GM18858 (cell line): ENCODE measurements at regions not wholly inside any gene's neighbourhood (a gene's known extent, or its start where the extent isn't known, plus 50 kb on each side); places are given as distances from the start of the nearest gene placed in this dataset.

Experiments
- ATAC-seq: cut with Tn5 transposase; IDR thresholded peaks from one replicate; pipeline ENCODE4 v1.9.1; 2021; ENCODE audit not compliant: unreplicated experiment

DNA sequence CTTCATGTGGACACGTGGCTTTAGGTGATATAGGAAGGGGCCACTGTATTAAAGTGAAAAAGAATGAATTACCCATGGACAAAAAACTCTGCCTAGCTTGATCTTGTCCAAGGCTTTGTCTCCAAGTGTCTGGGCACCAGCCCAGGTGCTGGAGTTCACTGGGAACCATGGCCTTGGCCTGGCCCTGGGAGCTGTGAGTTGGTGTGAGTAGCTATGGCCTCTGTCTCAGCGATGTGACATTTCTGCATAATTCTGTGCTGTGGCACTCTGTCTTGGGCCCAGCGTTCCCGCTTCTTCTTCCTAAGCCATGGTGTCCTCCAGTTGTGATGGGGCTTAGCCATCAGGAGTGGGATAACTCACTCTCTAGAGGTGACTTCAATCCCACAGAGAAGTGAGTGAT is 119.0 kb upstream of the PPP2R2D start:
- no peak for ATAC-seq

DNA sequence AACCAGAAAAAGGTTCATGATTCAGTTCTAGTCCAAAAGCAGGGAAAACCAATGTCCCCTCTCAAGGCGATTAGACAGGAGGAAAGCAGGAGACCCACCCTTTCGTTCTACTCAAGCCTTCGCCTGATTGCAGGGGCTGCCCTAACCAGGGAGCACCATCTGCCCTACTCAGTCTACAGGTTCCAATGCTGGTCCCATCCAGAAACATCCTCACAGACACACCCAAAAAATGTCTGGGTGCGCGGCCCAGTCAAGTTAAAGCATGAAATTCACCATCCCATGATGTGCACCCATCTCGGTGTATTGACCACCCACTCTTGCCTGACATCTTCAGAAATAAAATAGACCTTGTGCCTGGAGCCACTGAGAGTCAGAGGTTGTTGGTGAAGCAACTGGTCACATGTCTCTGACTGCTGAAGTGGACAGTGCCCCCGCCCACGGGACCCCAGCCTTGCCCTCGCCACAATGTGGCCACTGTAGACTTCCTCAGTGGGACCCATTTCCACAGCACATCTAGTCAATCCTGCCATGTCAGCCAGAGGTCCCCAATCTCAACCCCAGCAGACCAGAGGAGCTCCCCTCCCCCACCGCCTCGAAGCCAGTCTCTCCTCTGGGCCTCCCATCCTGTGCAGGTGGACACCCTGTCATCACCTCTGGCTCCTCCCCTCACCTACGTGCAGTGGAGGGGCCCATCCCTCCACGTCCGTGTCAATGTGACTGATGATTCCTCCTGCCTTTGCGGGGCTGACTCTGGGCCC is 116.3 kb upstream of the PPP2R2D start:
- no peak for ATAC-seq

- ATAC-seq, result no peak
Observed at GRCh38 chr10:131785121-131785460, 115.7 kb upstream of the PPP2R2D start.

DNA sequence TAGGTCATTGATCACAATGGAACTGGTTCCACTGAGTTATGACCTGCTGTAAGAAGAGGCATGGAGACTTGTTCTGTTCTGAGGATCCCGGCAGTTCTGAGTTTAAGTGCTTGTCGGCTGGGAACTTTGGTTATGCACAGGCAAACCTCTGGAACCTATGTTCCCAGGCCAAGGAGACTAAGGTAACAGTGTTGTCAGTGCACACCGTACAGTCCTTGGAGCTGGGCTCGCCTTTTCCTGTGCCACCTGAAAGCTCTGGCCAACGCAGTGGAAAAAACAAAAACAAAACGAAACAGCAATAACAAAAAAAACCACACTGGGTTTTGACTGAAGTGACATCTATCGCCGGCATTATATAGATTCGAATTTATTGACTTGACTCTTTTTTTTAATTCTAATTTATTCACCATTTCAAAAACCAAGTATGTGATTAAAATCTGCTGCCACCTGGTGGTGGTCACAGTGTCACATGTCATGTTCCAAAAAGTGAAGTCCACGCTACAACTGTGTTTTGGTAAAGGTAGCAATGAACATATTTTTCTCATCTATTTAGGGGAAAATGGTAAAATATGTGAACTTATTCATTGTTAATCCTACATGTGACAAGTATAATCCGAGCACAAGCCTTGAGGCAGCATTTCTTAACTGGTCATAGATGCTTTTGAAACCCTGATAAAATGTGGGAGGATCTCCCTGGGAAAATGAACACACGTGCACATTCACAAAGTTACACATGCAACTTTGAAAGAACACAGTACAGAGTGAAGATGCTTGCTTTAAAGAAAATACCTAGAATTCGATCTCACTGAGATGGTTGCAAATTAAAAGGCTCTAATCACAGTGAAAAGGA is 113.8 kb upstream of the PPP2R2D start:
- no peak for ATAC-seq

DNA sequence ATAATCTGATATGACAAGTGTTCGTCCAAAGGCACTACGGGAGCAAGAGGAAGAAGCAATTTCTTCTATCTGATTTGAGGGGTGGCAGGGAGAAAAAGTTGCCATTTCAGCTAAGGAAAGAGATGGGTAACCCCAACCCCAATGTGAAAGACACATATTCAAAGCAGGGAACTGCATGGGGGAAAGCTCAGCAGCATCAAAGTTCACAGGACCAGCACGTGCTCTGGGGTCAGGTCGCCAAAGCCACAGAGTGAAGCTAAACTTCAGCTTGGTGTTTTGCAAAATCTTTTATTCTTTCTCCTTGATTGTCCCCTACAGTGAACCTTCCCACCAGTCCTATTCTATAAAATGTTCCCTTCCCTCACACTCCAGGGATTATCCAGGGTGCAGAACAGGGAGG is 112.8 kb upstream of the PPP2R2D start:
- no peak for ATAC-seq

DNA sequence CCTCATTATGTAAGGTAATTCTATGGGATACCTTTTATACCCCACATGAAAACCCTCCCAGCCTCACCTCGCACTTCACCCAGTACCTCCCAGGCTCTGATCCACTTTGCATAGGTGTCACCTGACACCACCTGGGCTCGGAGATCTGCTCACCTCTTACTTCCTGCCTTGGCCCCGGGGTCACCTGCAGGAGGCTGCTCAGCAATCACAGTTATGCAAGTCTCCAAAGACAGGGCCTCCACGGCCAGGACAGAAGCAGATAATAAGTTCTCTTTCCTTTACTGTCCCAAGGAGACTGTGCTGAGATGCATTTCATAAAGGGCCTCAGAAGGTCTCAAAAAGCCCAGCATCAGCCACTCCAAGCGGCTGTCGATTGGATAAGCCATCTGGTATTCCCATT is 112.4 kb upstream of the PPP2R2D start:
- ATAC-seq, result no peak

DNA sequence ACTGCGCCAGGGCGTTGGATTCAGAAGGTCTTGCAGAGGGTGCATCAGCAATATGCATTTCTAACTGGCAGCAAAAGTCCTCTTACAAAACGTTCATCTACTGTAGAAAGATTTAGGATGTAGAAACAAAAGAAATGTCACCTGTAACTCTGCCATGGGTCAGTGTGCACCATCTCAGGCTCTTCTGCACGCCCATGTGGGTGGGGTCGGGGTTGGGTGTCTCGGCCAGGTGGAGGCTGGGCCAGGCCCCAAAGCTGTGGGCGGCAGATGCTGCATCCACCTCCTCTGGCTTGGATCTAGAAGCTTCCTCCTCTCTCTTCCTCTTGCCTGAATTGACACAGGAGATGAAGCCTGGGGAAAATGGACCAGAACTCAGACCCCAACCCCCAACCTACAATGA is 111.3 kb upstream of the PPP2R2D start:
- ATAC-seq, result no peak

DNA sequence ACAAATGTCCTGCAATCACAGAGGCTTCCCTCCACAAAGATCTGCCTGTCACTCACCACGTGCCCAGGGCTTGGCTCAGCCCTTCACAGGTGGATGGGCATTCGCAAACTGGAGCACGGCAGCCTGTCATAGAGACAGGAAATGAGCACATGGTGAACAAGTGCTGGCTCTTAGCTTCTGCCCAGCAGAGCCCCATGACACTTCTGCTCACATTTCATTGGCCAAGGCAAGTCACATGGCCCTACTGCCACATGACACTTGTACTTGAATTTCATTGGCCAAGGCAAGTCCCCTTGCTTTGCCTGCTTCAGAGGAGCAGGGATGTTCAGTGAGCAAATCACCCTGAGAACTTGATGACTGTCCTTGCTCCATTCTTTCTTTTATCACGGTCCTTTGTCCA is 110.8 kb upstream of the PPP2R2D start:
- ATAC-seq, result no peak

DNA sequence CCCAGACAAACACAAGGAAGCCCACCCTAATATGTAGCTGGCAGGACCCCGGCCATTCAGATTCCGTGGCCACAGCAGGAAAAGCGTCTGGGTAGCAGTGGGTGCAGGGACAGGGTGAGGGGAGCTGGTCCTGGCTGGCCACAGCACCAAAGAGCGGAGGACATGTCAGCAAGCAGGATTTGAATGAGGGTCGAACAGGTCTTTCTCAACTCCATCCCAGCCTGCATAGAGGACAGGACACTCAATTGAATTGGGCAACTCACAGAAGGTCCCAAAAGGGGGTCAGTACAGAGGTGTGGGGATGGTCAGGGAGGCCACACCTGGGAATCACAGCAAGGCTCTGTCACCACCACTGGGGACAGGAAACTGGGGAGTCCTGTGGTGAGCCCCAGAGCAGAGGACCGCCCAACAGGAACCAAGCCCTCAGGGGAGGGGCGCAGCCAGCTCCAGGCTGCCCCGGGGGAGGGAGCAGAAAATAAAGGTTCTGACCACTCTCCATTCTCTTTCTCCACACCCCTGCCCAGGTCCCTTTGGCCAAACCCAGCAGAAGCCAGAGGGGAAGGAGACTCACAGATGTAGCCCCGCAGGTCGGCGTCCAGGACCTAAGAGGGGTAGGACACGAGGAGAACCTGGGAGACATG is 108.7 kb upstream of the PPP2R2D start:
- ATAC-seq, result no peak

DNA sequence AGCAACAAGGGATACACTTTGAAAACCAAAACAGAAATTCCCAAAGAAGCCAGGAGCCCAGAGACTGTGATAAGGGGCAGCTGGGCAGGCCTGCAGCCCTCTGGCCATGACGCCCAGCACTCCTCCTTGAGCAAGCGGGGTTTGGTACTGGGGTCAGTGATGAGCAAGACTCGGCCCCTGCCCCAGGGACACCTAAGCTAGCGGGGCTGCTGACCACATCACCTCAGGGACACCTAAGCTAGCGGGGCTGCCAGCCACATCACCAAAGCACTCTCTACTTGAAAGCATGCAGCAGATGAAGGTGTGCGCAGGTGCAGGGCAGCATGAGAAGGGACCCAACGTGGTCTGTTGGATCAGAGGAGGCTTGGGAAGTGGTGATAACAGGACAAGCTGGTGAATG is 108.0 kb upstream of the PPP2R2D start:
- ATAC-seq, result no peak

DNA sequence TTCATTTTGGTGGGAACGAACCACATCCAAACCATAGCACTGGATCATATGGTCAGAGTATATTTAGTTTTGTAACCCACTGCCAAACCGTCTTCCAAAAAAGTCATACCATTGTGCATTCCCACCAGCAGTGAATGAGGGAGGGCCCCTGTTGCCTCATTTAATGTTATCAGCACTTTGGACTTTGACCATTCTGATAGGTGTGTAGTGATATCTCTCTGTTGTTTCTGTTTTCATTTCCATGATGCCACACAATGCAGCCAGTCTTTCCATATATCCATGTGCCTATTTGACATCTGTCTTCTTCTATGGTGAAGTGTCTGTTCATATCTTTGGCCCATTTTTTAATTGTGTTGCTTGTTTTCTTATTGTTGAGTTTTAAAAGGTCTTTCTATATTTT is 105.0 kb upstream of the PPP2R2D start:
- no peak for ATAC-seq

GRCh38 chr10:131797626-131798025 is 103.2 kb upstream of the PPP2R2D start:
- no peak for ATAC-seq

DNA sequence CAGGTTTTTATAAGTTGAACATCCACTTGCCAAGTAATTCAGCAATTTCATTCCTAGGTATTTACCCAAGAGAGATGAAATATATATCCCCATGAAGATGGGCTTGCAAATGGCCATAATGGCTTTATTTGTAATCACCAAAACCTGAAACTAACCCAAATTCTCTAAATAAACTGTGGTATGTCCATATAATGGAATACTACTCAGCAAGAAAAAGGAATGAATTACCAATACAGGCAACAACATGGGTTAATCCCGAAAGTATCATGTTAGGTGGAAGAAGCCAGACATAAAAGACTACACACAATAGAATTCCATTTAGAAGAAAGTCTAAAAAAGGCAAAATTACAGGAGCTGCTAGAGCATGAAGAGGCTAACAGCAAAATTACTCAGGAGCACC is 101.4 kb upstream of the PPP2R2D start:
- ATAC-seq, result no peak

GRCh38 chr10:131802156-131802915 is 98.5 kb upstream of the PPP2R2D start:
- no peak for ATAC-seq

- no peak for ATAC-seq
Observed at GRCh38 chr10:131802996-131803395, 97.8 kb upstream of the PPP2R2D start.

DNA sequence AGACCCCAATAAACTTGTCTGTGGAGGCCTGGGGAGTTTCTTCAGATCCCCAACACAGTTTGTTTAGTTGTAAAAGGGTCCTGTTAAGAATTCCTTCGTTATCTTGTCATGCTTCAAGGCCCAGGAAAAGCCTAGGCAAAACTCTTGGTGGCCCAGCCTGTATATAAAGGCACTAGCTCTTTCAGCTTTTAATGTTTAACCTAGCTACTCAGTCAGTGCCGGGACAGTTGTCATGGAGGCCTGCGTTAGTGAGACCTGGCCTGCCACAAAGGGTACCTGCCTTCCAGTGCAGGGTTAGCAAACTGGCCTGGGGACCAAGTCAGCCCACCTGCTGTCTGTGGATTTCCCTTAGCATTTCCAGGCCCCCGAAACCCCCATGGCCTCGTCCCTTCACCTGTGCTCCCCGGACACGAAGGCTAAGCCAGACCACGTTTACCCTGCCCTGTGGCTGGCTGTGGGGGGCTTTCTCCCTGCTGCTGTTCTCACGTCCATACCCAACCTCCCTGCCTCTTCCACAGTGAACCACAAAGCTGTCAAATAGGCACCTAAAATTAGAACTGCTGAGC is 96.9 kb upstream of the PPP2R2D start:
- ATAC-seq, result no peak

- no peak for ATAC-seq
Observed at GRCh38 chr10:131804551-131805295, 96.1 kb upstream of the PPP2R2D start.

DNA sequence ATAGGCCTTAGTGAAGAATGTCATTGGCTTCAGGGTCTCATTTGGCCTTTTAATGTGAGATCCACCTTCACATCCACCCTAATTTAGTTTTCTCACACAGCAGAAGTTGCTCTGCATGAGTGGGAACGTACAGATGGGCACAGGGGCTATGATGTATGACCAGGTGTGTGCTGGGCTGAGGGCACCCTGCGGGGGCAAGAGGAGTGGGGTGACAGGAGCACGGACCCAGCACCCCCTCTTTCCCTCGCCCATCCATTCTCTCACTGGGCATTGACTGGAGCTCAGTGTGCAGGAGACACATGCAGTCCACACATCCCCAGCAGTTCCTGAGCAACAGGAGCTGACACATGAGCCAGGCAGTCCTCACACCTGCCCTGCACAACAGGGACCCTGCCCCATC is 95.1 kb upstream of the PPP2R2D start:
- ATAC-seq, result no peak

DNA sequence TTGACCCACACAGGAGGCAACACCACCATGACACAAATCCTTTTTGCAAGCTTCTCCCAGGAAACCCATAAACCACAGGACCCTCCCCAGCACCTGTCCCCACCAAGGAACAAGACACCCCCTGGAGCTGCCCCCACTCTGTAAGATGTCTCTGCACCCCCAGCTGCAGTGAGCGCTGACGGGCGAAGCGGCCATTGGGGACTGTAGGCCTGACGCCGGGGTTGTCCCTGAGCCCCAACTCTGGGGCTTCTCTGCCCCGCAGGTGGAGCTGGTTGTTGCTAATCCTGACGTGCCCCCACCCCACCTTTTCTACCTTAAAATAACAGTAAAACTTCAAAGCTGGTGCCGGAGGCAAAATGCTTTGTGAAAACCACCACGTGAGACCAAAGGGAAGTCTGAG is 94.7 kb upstream of the PPP2R2D start:
- ATAC-seq, result no peak

GRCh38 chr10:131806646-131807317 is 94.0 kb upstream of the PPP2R2D start:
- ATAC-seq, result no peak
